ENCODE measurements at regions not wholly inside any gene's neighbourhood (a gene's known extent, or its start where the extent isn't known, plus 50 kb on each side); places are given as distances from the start of the nearest gene placed in this dataset.
A peak's percentile ranks its signal among the peaks of the same experiment; 100 is the strongest.

DNA sequence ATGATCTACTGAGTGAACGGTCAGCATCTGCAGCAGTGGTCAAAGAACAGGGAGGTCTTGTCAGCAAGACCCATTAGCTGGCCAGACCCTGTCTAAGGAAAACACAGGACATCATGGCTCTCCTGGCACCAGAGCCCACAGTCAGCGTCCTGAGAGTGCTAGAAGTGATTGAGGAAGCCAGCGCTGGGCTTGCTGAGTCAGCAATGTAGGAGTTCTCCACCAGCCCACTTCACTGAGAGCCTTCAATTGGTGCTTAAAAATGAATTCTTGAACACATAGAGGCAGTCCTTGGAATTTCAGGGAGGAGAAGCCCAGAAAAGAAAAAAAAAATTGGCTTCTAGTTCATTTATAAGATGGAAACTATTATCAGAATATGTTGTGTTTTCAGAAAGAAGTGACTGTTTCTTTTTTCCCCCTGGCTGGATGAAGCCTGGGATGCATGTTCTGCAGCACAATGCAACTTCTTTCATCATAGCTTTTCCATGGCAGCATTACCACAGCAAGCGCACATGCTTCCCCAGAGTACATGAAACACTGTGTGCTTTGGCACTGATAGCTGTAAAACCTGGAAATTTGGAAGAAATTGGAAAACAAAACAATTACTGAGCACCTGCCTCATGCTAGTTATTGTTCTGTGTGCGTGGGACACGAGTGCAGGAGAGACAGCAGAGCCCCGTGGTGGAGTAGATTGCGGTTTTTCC lies 899.9 kb downstream of the C6orf118 start:
- no peak overlapping the region for H3K27ac Mint-ChIP-seq
- H3K36me3 Mint-ChIP-seq = no peaks in the 10 kb centered on the region
- H3K4me3 Mint-ChIP-seq = no peak overlapping the region
- H3K27me3 Mint-ChIP-seq = no peaks in the 10 kb centered on the region
- no peaks in the 10 kb centered on the region for H3K9me3 Mint-ChIP-seq
- H3K4me1 Mint-ChIP-seq = no peaks in the 10 kb centered on the region

DNA sequence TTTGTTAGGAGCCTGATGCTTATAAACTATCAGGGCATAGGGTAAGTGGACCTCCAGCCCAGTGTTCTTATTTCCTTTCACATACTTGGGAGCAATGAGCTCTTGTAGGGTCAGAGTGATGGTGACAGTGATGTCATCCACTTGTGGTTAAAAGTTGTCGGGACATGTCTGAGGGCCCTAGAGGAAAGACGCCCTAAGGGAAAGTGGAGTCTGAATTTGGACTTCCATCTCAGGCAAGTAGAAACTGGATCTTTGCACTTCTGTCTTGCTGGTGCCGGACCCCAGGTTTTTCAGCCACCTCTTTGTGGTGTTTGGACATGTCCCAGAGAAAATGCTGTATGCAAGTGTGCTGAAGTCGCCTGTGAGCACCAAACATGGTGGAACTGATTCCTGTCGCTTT lies 900.5 kb downstream of the C6orf118 start:
- Mint-ChIP-seq H3K9me3 (no peaks in the 10 kb centered on the region), H3K4me1 (no peaks in the 10 kb centered on the region), H3K4me3 (no peak overlapping the region), H3K36me3 (no peaks in the 10 kb centered on the region), H3K27ac (no peak overlapping the region), H3K27me3 (no peaks in the 10 kb centered on the region)

DNA sequence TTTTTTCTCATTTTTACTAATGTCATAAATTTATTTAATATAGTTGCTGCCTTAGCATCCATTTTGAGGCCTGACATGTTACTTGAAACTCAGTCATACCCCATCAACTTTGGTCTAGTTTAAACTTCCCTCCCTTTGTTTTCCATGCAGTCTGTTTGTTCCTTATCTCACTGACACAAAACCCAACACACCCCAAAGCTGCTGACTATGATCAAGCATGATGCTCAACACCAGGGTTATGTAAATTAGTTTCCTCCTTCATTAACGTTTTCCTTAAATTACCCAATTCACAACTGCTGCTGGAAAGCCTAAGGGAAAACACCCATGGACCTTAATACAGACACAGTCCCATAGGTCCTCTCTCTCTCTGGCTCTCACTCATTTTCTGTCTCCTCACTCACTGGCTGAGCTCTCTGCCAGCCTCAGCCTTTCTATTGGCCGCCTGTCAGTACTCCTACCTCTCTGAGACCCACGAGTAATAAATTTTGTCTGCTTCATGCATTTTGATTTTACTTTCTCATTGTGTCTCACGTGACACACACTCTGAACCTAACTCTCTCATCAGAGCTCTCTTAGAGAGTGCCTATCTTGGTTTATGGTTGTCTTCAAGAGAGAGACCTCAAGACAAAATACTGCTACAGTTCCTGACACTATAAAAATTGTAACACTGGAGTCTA lies 904.5 kb downstream of the C6orf118 start:
- no peak overlapping the region for H3K4me3 Mint-ChIP-seq
- no peaks in the 10 kb centered on the region for H3K9me3 Mint-ChIP-seq
- no peaks in the 10 kb centered on the region for H3K36me3 Mint-ChIP-seq
- no peaks in the 10 kb centered on the region for H3K27me3 Mint-ChIP-seq
- H3K4me1 Mint-ChIP-seq = no peaks in the 10 kb centered on the region
- H3K27ac Mint-ChIP-seq = peak overlapping the region; percentile 66

DNA sequence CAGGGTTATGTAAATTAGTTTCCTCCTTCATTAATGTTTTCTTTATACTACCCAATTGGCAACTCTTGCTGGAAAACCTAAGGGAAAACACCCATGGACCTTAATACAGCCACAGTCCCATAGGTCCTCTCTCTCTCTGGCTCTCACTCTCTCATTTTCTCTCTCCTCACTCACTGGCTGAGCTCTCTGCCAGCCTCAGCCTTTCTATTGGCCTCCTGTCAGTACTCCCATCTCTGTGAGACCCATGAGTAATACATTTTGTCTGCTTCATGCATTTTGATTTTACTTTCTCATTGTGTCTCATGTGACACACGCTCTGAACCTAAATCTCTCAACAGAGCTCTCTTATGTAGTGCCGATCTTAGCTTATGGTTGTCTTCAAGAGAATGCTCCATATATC lies 907.5 kb downstream of the C6orf118 start:
- H3K27me3 Mint-ChIP-seq = no peaks in the 10 kb centered on the region
- H3K4me1 Mint-ChIP-seq = peaks cover 8% of the 10 kb centered on the region
- no peaks in the 10 kb centered on the region for H3K36me3 Mint-ChIP-seq
- no peak overlapping the region for H3K27ac Mint-ChIP-seq
- no peak overlapping the region for H3K4me3 Mint-ChIP-seq
- H3K9me3 Mint-ChIP-seq = no peaks in the 10 kb centered on the region

DNA sequence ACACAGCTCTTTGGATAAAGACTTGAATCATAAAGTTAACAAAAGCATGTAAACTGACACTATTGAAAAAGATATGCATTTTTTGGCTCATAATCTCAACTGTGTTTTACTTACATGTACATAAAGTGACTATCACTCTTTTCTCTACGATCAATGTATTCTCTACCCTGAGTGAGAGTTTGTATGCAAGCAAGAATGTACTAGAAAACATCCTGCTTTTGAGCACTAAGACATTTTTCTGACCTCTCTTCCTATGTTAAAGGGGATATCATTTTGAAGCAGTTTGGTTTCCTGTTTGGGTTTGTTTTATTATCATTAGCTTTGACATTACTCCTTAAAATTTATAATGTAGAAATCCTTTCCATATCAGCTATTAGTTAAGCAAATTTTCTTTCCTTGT lies 910.8 kb downstream of the C6orf118 start:
- H3K4me1 Mint-ChIP-seq = peaks cover 9% of the 10 kb centered on the region

DNA sequence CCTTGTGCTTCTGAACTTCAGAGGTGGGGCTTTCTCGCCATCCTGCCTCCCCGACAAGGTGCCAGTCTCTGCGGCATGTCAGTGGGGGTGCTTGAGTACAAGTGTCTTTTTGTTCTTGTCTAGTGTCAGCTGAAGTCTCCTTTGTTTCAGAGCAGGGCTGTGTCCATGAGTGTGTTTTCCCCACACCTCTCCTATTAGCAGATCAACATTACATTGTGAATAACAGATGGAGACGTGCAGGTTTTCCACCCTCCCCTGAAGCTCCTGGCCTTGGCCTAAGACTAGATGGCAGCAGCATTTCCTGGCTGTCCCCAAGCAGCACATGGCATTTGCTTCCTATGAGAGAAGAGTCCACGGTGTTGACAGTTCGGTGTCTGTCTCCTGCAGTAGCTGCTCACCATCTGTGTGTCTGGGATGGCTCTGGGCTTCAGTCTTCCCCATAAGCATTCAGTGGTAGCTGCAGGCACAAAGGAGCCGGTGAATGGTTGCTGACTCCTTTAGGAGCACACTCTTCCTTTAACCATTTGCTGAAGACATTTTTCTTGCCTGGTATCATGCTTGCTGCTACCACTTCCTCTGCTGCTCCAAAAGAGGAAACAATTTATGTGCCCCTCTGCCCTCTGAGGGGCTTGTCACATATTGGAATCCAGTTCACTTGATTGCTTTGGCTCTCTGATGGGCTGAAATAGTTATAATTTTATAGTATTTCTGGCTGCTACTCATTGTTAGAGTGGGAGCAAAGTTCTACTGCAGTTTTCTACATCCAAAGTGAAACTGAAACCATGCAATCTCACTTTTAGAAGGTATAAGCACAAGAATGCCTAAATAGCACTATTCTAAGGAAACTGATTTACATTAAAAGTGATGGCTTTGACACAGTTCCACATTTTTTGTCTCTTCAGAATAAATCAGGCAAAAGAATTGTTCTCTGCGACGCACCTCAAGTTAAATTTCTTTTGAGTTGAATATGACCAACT lies 913.0 kb downstream of the C6orf118 start:
- Mint-ChIP-seq H3K27ac (no peak overlapping the region), H3K4me3 (peak overlapping the region; percentile 67), H3K4me1 (peaks cover 9% of the 10 kb centered on the region), H3K27me3 (no peaks in the 10 kb centered on the region), H3K36me3 (peaks cover 1% of the 10 kb centered on the region), H3K9me3 (no peaks in the 10 kb centered on the region)

More for the DNA sequence above, 910.8 kb downstream of the C6orf118 start:
- H3K9me3 Mint-ChIP-seq = no peaks in the 10 kb centered on the region
- no peaks in the 10 kb centered on the region for H3K27me3 Mint-ChIP-seq
- H3K36me3 Mint-ChIP-seq = peaks cover 1% of the 10 kb centered on the region
- H3K4me3 Mint-ChIP-seq = no peak overlapping the region
- no peak overlapping the region for H3K27ac Mint-ChIP-seq

DNA sequence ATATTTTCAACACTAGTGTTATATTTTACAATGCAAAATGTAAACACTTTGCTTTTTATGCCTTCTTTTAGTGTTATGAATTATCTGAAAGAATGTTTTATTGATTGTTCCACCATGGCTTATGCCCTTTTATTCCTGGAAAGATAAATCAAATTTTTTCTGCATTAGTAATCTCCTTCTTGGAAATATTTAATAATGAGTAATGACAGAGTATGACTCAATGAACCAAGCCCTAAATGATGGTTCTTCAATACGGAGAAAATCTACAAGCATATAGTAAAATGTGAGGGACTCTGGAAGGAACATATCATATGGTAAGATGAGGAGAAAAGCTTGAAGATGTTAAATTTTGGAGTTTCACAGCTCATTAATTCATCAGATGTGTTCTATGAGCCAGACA lies 929.6 kb downstream of the C6orf118 start:
- Mint-ChIP-seq H3K9me3 (no peaks in the 10 kb centered on the region), H3K27me3 (no peaks in the 10 kb centered on the region), H3K27ac (no peak overlapping the region), H3K4me1 (no peaks in the 10 kb centered on the region), H3K36me3 (no peaks in the 10 kb centered on the region), H3K4me3 (no peak overlapping the region)

DNA sequence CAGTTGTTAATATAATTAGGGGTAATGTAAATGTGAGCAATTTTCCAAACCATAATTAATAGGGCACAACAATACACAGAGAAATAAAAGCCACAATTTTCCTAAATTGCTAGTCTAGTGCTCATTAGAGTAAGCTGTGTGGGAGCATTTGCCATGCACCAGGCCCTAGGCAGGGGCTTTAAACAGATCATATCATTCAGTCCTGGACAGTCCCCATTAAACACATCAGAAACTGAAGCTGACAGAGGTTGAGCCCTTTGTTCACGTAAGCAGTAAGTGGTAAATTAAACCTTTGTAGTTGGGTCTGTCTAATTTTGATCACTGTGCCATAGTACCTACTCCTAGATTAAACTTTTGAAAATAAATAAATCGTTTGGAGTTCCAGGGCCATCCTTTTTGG lies 931.1 kb downstream of the C6orf118 start:
- Mint-ChIP-seq H3K27me3 (no peaks in the 10 kb centered on the region), H3K4me1 (no peaks in the 10 kb centered on the region), H3K4me3 (no peak overlapping the region), H3K9me3 (no peaks in the 10 kb centered on the region), H3K36me3 (no peaks in the 10 kb centered on the region), H3K27ac (no peak overlapping the region)

DNA sequence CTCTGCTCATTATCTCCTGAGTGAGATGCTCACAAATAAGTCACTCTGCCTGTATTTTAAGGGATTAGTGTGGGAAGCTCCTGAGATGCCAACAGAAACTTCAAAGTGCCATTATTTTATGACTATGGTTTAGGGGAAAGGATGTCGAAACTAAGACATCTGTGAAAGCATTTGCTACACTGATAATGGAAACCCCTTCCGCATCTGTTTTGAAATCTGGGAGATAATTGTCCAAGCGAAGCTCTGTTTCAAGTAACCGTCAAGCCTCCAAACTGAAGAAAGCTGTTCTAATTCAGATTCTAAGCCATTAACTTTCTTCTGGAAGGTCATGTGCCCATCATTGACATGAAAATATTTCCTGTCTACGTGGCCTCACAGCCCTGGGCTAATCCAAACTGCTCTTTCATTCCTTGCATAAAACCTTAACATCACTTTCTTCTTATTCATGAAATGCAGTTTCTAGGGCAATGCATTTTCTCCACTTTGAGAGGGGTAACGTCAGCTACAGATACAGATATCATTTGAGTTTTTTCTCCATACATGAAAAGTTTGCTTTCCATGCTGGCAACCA lies 932.0 kb downstream of the C6orf118 start:
- Mint-ChIP-seq H3K4me1 (no peaks in the 10 kb centered on the region), H3K9me3 (no peaks in the 10 kb centered on the region), H3K27ac (no peak overlapping the region), H3K27me3 (no peaks in the 10 kb centered on the region), H3K4me3 (no peak overlapping the region), H3K36me3 (no peaks in the 10 kb centered on the region)

DNA sequence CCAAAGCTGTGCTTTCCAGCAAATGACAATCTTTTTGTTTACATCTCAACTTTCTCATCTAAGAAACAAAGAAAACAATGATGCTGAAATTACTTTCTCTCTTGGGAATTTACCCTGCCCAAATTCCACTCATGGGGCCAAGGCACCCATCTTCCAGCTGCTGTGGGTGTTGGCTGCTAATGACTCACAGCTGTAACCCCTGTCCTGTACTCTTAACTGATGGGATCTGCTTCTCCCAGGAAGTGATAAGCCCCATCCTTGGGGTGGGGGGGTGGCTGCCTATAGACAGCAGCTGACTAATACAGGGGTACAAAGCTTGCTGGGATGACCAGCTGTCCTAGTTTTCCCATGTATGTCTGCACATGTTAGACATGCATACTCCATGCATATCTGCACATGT lies 938.6 kb downstream of the C6orf118 start:
- no peak overlapping the region for H3K27ac Mint-ChIP-seq
- no peaks in the 10 kb centered on the region for H3K4me1 Mint-ChIP-seq

DNA sequence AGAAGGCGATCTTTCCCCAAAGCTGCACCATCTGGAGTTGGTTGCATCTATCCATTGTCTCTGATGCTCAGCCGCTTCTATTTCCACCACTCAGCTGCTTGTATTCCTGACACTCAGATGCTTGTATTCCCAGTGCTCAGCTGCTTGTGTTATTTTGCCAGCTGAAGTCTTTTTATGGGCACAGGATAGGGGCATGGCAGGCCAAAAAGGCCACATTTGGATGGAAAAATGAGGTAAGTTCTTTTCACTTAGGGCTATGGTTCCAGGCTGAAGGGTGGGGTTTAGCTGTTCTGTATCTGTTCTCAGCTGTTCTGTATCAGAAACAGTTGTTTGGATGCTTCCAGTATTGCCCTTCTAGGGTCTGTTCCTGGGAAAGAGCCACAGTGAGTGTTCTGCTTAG lies 944.9 kb downstream of the QKI start:
- peaks cover 29% of the 10 kb centered on the region for H3K9me3 Mint-ChIP-seq
- H3K27ac Mint-ChIP-seq = no peak overlapping the region
- H3K4me3 Mint-ChIP-seq = no peak overlapping the region
- H3K4me1 Mint-ChIP-seq = no peaks in the 10 kb centered on the region
- no peaks in the 10 kb centered on the region for H3K36me3 Mint-ChIP-seq
- H3K27me3 Mint-ChIP-seq = no peaks in the 10 kb centered on the region

More for the DNA sequence above, 938.6 kb downstream of the C6orf118 start:
- Mint-ChIP-seq H3K4me3 (no peak overlapping the region), H3K9me3 (no peaks in the 10 kb centered on the region), H3K36me3 (no peaks in the 10 kb centered on the region), H3K27me3 (no peaks in the 10 kb centered on the region)

DNA sequence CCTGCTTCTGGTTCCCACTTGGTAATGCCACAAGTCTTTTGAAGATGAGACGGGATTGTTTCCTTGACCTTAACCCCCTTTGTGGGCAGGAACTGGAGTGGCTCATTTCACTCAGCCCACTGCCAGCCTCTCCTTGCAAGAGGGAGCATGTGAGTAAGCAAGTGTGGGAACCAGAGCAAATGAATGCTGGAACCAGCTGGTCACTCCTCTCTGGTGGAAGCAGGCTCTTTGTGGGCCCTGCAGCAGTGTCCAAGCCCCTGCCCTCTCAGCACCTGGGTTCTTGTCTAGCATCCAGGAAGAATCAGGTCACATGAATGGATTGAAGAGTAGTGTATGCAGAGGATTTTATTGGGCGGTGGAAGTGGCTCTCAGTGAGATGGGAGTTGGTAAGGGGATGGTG lies 944.5 kb downstream of the QKI start:
- Mint-ChIP-seq H3K27ac (no peak overlapping the region), H3K4me1 (no peaks in the 10 kb centered on the region), H3K36me3 (no peaks in the 10 kb centered on the region), H3K27me3 (no peaks in the 10 kb centered on the region), H3K9me3 (peaks cover 30% of the 10 kb centered on the region), H3K4me3 (no peak overlapping the region)

DNA sequence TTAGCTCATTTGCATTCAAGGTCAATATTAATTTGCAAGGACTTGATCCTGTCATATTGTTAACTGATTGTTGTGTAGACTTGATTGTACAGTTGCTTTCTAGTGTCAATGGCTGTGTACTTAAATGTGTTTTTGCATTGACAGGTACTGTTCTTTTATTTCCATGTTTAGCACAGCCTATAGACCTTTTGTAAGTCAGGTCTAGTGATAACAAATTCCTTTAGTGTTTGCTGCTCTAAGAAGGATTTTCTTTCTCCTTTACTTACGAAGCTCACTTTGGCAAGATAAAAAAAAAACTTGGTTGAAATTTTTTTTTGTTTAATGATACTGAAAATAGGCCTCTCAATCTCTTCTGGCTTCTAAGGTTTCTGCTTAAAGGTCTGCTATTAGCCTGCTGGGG lies 942.3 kb downstream of the QKI start:
- H3K4me1 Mint-ChIP-seq = no peaks in the 10 kb centered on the region
- peaks cover 27% of the 10 kb centered on the region for H3K9me3 Mint-ChIP-seq
- H3K4me3 Mint-ChIP-seq = no peak overlapping the region
- H3K27ac Mint-ChIP-seq = no peak overlapping the region
- no peaks in the 10 kb centered on the region for H3K27me3 Mint-ChIP-seq
- no peaks in the 10 kb centered on the region for H3K36me3 Mint-ChIP-seq

DNA sequence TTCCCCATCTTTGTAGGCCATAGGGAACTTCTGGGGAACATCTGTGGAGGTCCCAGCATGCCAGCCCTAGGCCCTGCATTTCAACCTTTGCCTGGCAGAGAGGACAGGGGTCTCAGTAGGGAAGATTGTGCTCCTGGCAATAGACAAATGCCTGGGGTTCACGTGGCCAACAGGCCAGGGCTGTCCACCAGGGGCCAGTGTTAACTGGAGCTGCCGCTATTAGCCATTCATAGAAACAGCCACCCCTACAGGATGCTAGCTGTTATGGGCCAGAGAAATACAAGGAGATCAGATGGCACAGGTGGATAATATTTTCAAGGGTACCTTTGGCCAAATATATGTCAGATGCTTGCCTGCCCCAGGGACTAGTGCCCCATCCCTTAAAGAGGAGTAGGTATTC lies 932.9 kb downstream of the QKI start:
- Mint-ChIP-seq H3K36me3 (no peaks in the 10 kb centered on the region), H3K27ac (no peak overlapping the region), H3K4me1 (no peaks in the 10 kb centered on the region), H3K4me3 (no peak overlapping the region), H3K9me3 (no peaks in the 10 kb centered on the region), H3K27me3 (no peaks in the 10 kb centered on the region)

DNA sequence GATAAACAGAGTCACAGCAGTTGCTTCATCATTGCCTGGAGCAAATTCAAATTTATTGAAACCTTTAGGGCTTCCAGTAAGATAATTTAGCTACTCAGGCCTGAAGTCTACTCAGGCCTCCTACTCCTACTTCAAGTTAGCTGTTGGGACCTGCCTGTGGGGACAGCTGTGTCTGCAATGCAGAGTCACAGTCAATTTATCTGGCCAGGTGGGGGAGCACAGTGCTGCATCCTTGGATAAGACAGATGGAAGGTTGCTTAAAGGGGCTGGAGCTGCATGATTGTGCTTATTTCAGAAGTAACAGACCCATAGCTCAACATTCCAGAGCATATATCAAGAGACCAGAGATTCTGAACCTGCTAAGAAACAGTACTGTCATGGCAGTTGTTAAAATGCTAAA lies 932.1 kb downstream of the QKI start:
- H3K4me1 Mint-ChIP-seq = no peaks in the 10 kb centered on the region
- no peaks in the 10 kb centered on the region for H3K27me3 Mint-ChIP-seq
- H3K27ac Mint-ChIP-seq = no peak overlapping the region
- no peaks in the 10 kb centered on the region for H3K9me3 Mint-ChIP-seq
- no peak overlapping the region for H3K4me3 Mint-ChIP-seq
- H3K36me3 Mint-ChIP-seq = no peaks in the 10 kb centered on the region
